GM12865 (cell line): ENCODE measurements at regions not wholly inside any gene's neighbourhood (a gene's known extent, or its start where the extent isn't known, plus 50 kb on each side); places are given as distances from the start of the nearest gene placed in this dataset.

Experiments
- DNase-seq: peaks from one replicate; pipeline ENCODE4 v3.0.0; 2010; ENCODE audit warnings: low read depth
- H3K4me3 ChIP-seq: 2 replicates; pipeline ENCODE4 v1.5.1; 2011; ENCODE audit warnings: mild to moderate bottlenecking, low read depth, low read length, control low read depth
- CTCF ChIP-seq: IDR thresholded peaks from 2 replicates; pipeline ENCODE4 v1.5.1; 2011; ENCODE audit warnings: low read length, control low read depth, low read depth, inconsistent platforms; ENCODE audit not compliant: insufficient read depth; ENCODE audit errors: missing control alignments

- DNase-seq, result no peak
- H3K4me3 ChIP-seq, result no peak overlapping the region
- no peak for TF ChIP-seq CTCF
Measured at GRCh38 chr18:53943326-53943860, 281.1 kb downstream of the MBD2 start.

- no peak for TF ChIP-seq CTCF
- DNase-seq, result no peak
Measured at GRCh38 chr18:53941601-53942338, 282.7 kb downstream of the MBD2 start.

GRCh38 chr18:53937037-53937436 is 287.4 kb downstream of the MBD2 start:
- no peak for DNase-seq
- TF ChIP-seq CTCF, result no peak
- no peak overlapping the region for H3K4me3 ChIP-seq

More at GRCh38 chr18:53941601-53942338, 282.7 kb downstream of the MBD2 start:
- H3K4me3 ChIP-seq, result no peak overlapping the region

- H3K4me3 ChIP-seq, result no peak overlapping the region
- DNase-seq, result no peak
- TF ChIP-seq CTCF, result no peak
Measured at GRCh38 chr18:53935803-53936202, 288.7 kb downstream of the MBD2 start.

GRCh38 chr18:53935399-53935798 is 289.1 kb downstream of the MBD2 start:
- H3K4me3 ChIP-seq, result no peak overlapping the region
- DNase-seq, result no peak
- TF ChIP-seq CTCF, result no peak

- no peak for TF ChIP-seq CTCF
- H3K4me3 ChIP-seq, result no peak overlapping the region
- no peak for DNase-seq
Measured at GRCh38 chr18:53920312-53921075, 304.0 kb downstream of the MBD2 start.
